Cardiac muscle cell (in vitro differentiated cells and primary cell): ENCODE measurements at regions not wholly inside any gene's neighbourhood (a gene's known extent, or its start where the extent isn't known, plus 50 kb on each side); places are given as distances from the start of the nearest gene placed in this dataset.

Experiments used
- DNase-seq, 2 donors: peaks; one replicate each; pipeline versions ENCODE4 v3.0.0 to v3.0.0-alpha.2; 2010 to 2017; ENCODE audit warnings: low read depth in 1 of 2, low spot score in 1 of 2
- H3K27ac ChIP-seq: fragments of 200-600 bp; sonication (generic); 2 replicates; pipeline ENCODE4 v1.5.1; 2016
- H3K27me3 ChIP-seq: fragments of 200-600 bp; sonication (generic); 2 replicates; pipeline ENCODE4 v1.6.0; 2016; ENCODE audit warnings: control low read depth
- H3K36me3 ChIP-seq: fragments of 200-600 bp; sonication (generic); 2 replicates; pipeline ENCODE4 v1.5.1; 2016; ENCODE audit warnings: control low read depth
- H3K4me1 ChIP-seq: fragments of 200-600 bp; sonication (generic); 2 replicates; pipeline ENCODE4 v1.8.1; 2017; ENCODE audit warnings: low read depth, mild to moderate bottlenecking, mixed run types
- H3K4me3 ChIP-seq: fragments of 200-600 bp; sonication (generic); 2 replicates; pipeline ENCODE4 v1.5.1; 2016; ENCODE audit warnings: mild to moderate bottlenecking
- H3K9me3 ChIP-seq: fragments of 200-600 bp; sonication (generic); 2 replicates; pipeline ENCODE4 v1.5.1; 2017; ENCODE audit warnings: low read depth, mild to moderate bottlenecking, control low read depth
- CTCF ChIP-seq: IDR thresholded peaks from 2 replicates; pipeline ENCODE4 v1.5.1; 2012; ENCODE audit warnings: low read depth, mild to moderate bottlenecking, low read length

GRCh38 chr11:45048313-45048841 is 97.7 kb upstream of the TP53I11 start:
- no peak for TF ChIP-seq CTCF
- Histone ChIP-seq H3K27me3 (no peaks in the 10 kb centered on the region), H3K9me3 (no peaks in the 10 kb centered on the region), H3K36me3 (no peaks in the 10 kb centered on the region), H3K4me3 (no peak overlapping the region), H3K4me1 (peaks cover 11% of the 10 kb centered on the region), H3K27ac (peak overlapping the region; percentile 29)
- peak in 1 of 2 donors; percentile 77 for DNase-seq

- Histone ChIP-seq H3K9me3 (no peaks in the 10 kb centered on the region), H3K36me3 (no peaks in the 10 kb centered on the region), H3K4me1 (peaks cover 11% of the 10 kb centered on the region), H3K27ac (peak overlapping the region; percentile 29), H3K4me3 (no peak overlapping the region), H3K27me3 (no peaks in the 10 kb centered on the region)
- DNase-seq: peak; percentile 45 to 72
- no peak for TF ChIP-seq CTCF
These were observed 97.4 kb upstream of the PRDM11 start for GRCh38 chr11:45048870-45049691.

DNA sequence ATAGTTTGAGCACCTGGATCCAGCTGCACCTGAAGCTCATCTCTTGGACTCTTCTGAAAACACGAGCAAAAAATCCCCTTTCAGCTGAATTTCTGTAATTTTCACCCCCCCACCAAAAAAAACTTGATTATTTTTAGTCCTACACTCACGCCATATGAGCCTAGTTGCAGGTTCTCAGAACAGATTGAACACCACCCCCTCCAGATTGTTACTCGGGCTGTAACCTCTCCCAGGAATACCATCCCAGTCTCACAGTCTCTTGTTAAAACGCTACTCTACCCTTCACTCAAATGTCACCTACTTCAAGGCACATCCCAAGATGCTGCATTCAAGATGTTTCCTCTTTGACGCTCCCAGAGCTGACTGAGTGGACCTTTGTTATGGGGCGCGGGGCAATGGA is 96.3 kb upstream of the PRDM11 start:
- no peak for DNase-seq
- no peak for TF ChIP-seq CTCF
- no peaks in the 10 kb centered on the region for H3K36me3 ChIP-seq
- H3K9me3 ChIP-seq: no peaks in the 10 kb centered on the region
- H3K4me1 ChIP-seq: peaks cover 11% of the 10 kb centered on the region
- H3K4me3 ChIP-seq: no peak overlapping the region
- no peak overlapping the region for H3K27ac ChIP-seq
- H3K27me3 ChIP-seq: no peaks in the 10 kb centered on the region

DNA sequence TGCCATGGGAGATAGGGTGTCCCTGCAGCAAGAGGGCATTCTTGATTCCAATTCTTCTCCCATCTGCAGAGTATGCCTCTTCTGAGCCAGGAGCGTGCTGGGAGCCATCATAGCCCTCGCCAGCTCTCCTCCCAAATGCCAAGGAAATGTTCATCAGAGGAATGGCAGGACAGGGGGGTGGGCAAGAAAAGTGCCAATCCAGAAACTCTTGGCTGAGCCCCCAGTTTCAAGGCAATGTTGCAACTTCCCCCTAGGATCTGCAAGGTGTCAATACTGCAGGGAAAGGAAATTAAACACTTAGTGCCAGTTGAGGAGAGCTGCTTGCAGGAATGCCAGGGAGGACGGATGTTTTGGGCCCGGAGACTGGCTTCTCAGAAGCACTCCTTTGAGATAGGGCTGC is 94.8 kb upstream of the PRDM11 start:
- no peak overlapping the region for H3K27ac ChIP-seq
- no peaks in the 10 kb centered on the region for H3K9me3 ChIP-seq
- H3K4me3 ChIP-seq: no peak overlapping the region
- DNase-seq: no peak
- H3K36me3 ChIP-seq: no peaks in the 10 kb centered on the region
- no peak for TF ChIP-seq CTCF
- no peaks in the 10 kb centered on the region for H3K27me3 ChIP-seq
- H3K4me1 ChIP-seq: peaks cover 7% of the 10 kb centered on the region

GRCh38 chr11:45052361-45052760 is 94.1 kb upstream of the PRDM11 start:
- peak in 1 of 2 donors; percentile 25 for DNase-seq
- Histone ChIP-seq H3K36me3 (no peaks in the 10 kb centered on the region), H3K27me3 (no peaks in the 10 kb centered on the region), H3K4me3 (no peak overlapping the region), H3K27ac (no peak overlapping the region), H3K4me1 (peaks cover 7% of the 10 kb centered on the region), H3K9me3 (no peaks in the 10 kb centered on the region)
- no peak for TF ChIP-seq CTCF
